T-cell (primary cell): ENCODE measurements at regions not wholly inside any gene's neighbourhood (a gene's known extent, or its start where the extent isn't known, plus 50 kb on each side); places are given as distances from the start of the nearest gene placed in this dataset.

Experiments
- ATAC-seq, 4 experiments: fragments of 200-7000 bp in 3 of 4; fragments of 150-1000 bp in 1 of 4; cut with Tn5 transposase; replicated peaks in 1 of 4; 1 replicate in 3 of 4; 2 replicates in 1 of 4; pipeline ENCODE4 v1.10.0; 2021; ENCODE audit warnings: moderate library complexity in 3 of 4, mild to moderate bottlenecking in 2 of 4, moderate number of reproducible peaks in 1 of 4
- CTCF ChIA-PET, 2 donors: fragments of 300-600 bp; sonication (Branson Sonifier 250); formaldehyde crosslinking; loops; one replicate each; lab custom pipeline; 2022; ENCODE audit warnings: antibody characterized with exemption in 2 of 2; lab: Charles Lee
- POLR2A ChIA-PET, 2 donors: fragments of 300-600 bp; sonication (Branson Sonifier 250); formaldehyde crosslinking; loops; one replicate each; lab custom pipeline; 2022; ENCODE audit warnings: antibody characterized with exemption in 2 of 2; lab: Charles Lee
- DNase-seq, 35 experiments: peaks; one replicate each; pipeline versions ENCODE4 v3.0.0 to v3.0.0-alpha.2; 2013 to 2023
- H3K27ac ChIP-seq: one replicate; pipeline ENCODE4 v1.5.1; 2013; ENCODE audit warnings: low read length
- H3K27me3 ChIP-seq, 2 experiments: replicated peaks in 1 of 2; 1 replicate in 1 of 2; 2 replicates in 1 of 2; pipeline versions ENCODE4 v1.6.1 to v1.7.0; 2013; ENCODE audit warnings: low read length in 1 of 2, mixed read lengths in 1 of 2; ENCODE audit not compliant: control insufficient read depth in 2 of 2, insufficient read depth in 2 of 2; ENCODE audit errors: extremely low read depth in 1 of 2
- H3K36me3 ChIP-seq, 2 donors: 1 replicate in 1 of 2; 2 replicates in 1 of 2; pipeline versions ENCODE4 v1.6.1 to v1.7.0; 2013; ENCODE audit warnings: low read length in 1 of 2; ENCODE audit not compliant: control insufficient read depth in 2 of 2, insufficient read depth in 1 of 2; ENCODE audit errors: extremely low read depth in 1 of 2
- H3K4me1 ChIP-seq, 2 experiments: 1 replicate in 1 of 2; 2 replicates in 1 of 2; pipeline versions ENCODE4 v1.6.1 to v1.7.0; 2013; ENCODE audit warnings: low read length in 2 of 2, mixed read lengths in 1 of 2; ENCODE audit not compliant: insufficient read depth in 2 of 2, control insufficient read depth in 1 of 2; ENCODE audit errors: extremely low read depth in 1 of 2
- H3K4me3 ChIP-seq, 2 donors: 1 replicate in 1 of 2; 2 replicates in 1 of 2; pipeline versions ENCODE4 v1.5.1 to v1.7.0; 2013; ENCODE audit warnings: mild to moderate bottlenecking in 2 of 2, low read length in 1 of 2, moderate library complexity in 1 of 2; ENCODE audit not compliant: control insufficient read depth in 1 of 2; ENCODE audit errors: extremely low read depth in 1 of 2
- H3K9me3 ChIP-seq: 2 replicates; pipeline ENCODE4 v1.7.0; 2013
- H3K27ac Mint-ChIP-seq, 2 donors: one replicate each; pipeline ENCODE4 v1.8.0; 2020 to 2021; ENCODE audit warnings: mild to moderate bottlenecking in 2 of 2, mixed read lengths in 2 of 2
- H3K27me3 Mint-ChIP-seq, 2 donors: one replicate each; pipeline ENCODE4 v1.8.0; 2021 to 2022; ENCODE audit warnings: mixed read lengths in 2 of 2
- H3K36me3 Mint-ChIP-seq: one replicate; pipeline ENCODE4 v1.8.0; 2021; ENCODE audit warnings: mixed read lengths
- H3K4me1 Mint-ChIP-seq, 3 donors: one replicate each; pipeline ENCODE4 v1.8.0; 2020 to 2022; ENCODE audit warnings: mixed read lengths in 3 of 3, mild to moderate bottlenecking in 1 of 3
- H3K4me3 Mint-ChIP-seq, 3 donors: one replicate each; pipeline ENCODE4 v1.8.0; 2020 to 2022; ENCODE audit warnings: mild to moderate bottlenecking in 3 of 3, mixed read lengths in 3 of 3, moderate library complexity in 3 of 3
- H3K9me3 Mint-ChIP-seq, 3 donors: one replicate each; pipeline ENCODE4 v1.8.0; 2020 to 2022; ENCODE audit warnings: mixed read lengths in 3 of 3
- whole genome bisulfite sequencing: methylation state at CpG from one replicate; pipeline ENCODE4 v1.1.5; 2013; ENCODE audit warnings: missing lambda C conversion rate; ENCODE audit not compliant: insufficient coverage; 5-methylcytosine and 5-hydroxymethylcytosine counted together

GRCh38 chr21:41615613-41616012, 107.7 kb upstream of the TMPRSS2 start:
- H3K9me3 Mint-ChIP-seq = no peaks in the 10 kb centered on the region
- no peaks in the 10 kb centered on the region for H3K9me3 ChIP-seq
- ChIA-PET POLR2A (no interaction called here), CTCF (no interaction called here)
- DNase-seq = no peak
- WGBS = no CpG with 5 or more reads among the region's 1 CpG
- H3K4me1 ChIP-seq = no peaks in the 10 kb centered on the region
- H3K36me3 ChIP-seq = no peaks in the 10 kb centered on the region
- no peaks in the 10 kb centered on the region for H3K36me3 Mint-ChIP-seq
- H3K27ac ChIP-seq = no peak overlapping the region
- peaks cover 0 to 4% (median 0%) of the 10 kb centered on the region in 3 donors for H3K4me1 Mint-ChIP-seq
- peaks cover 0 to 43% of the 10 kb centered on the region in 2 experiments for H3K27me3 ChIP-seq
- no peak overlapping the region for H3K4me3 Mint-ChIP-seq
- no peak overlapping the region for H3K4me3 ChIP-seq
- peaks cover 27 to 33% of the 10 kb centered on the region in 2 donors for H3K27me3 Mint-ChIP-seq
- no peak overlapping the region for H3K27ac Mint-ChIP-seq
- ATAC-seq = no peak

- Mint-ChIP-seq H3K4me3 (no peak overlapping the region), H3K9me3 (no peaks in the 10 kb centered on the region), H3K36me3 (no peaks in the 10 kb centered on the region), H3K27me3 (peaks cover 27 to 38% of the 10 kb centered on the region in 2 donors), H3K4me1 (peaks cover 0 to 4% (median 0%) of the 10 kb centered on the region in 3 donors), H3K27ac (no peak overlapping the region)
- no peak for DNase-seq
- no peaks in the 10 kb centered on the region for H3K9me3 ChIP-seq
- no peaks in the 10 kb centered on the region for H3K4me1 ChIP-seq
- no peaks in the 10 kb centered on the region for H3K36me3 ChIP-seq
- ChIA-PET POLR2A (no interaction called here), CTCF (no interaction called here)
- peaks cover 0 to 44% of the 10 kb centered on the region in 2 experiments for H3K27me3 ChIP-seq
- no peak for ATAC-seq
- 58% methylated on average over 2 of the region's 12 CpGs for WGBS
- no peak overlapping the region for H3K4me3 ChIP-seq
- no peak overlapping the region for H3K27ac ChIP-seq
Measured at GRCh38 chr21:41614511-41614910, 106.6 kb upstream of the TMPRSS2 start.

GRCh38 chr21:41613533-41613909, 105.6 kb upstream of the TMPRSS2 start:
- no peaks in the 10 kb centered on the region for H3K4me1 ChIP-seq
- Mint-ChIP-seq H3K36me3 (no peaks in the 10 kb centered on the region), H3K4me1 (peaks cover 0 to 4% (median 0%) of the 10 kb centered on the region in 3 donors), H3K9me3 (no peaks in the 10 kb centered on the region), H3K27ac (no peak overlapping the region), H3K4me3 (no peak overlapping the region), H3K27me3 (peaks cover 27 to 42% of the 10 kb centered on the region in 2 donors)
- 92% methylated on average over 19 of the region's 19 CpGs for WGBS
- ChIA-PET CTCF (no interaction called here), POLR2A (no interaction called here)
- H3K27me3 ChIP-seq = peaks cover 0 to 50% of the 10 kb centered on the region in 2 experiments
- no peak for DNase-seq
- no peaks in the 10 kb centered on the region for H3K36me3 ChIP-seq
- no peak for ATAC-seq
- no peak overlapping the region for H3K27ac ChIP-seq
- no peaks in the 10 kb centered on the region for H3K9me3 ChIP-seq
- no peak overlapping the region for H3K4me3 ChIP-seq

- ATAC-seq (no peak), DNase-seq (peak in 1 of 35 experiments; percentile 19)
- no peaks in the 10 kb centered on the region for H3K9me3 ChIP-seq
- 83% methylated on average over 13 of the region's 21 CpGs for WGBS
- H3K27me3 Mint-ChIP-seq = peaks cover 32 to 48% of the 10 kb centered on the region in 2 donors
- no peak overlapping the region for H3K27ac ChIP-seq
- ChIA-PET POLR2A (no interaction called here), CTCF (no interaction called here)
- no peaks in the 10 kb centered on the region for H3K4me1 ChIP-seq
- H3K27me3 ChIP-seq = peaks cover 0 to 50% of the 10 kb centered on the region in 2 experiments
- no peak overlapping the region for H3K4me3 Mint-ChIP-seq
- H3K36me3 Mint-ChIP-seq = no peaks in the 10 kb centered on the region
- peaks cover 0 to 4% (median 0%) of the 10 kb centered on the region in 3 donors for H3K4me1 Mint-ChIP-seq
- H3K27ac Mint-ChIP-seq = peak overlapping the region in 1 of 2 donors; percentile 19
- no peak overlapping the region for H3K4me3 ChIP-seq
- no peaks in the 10 kb centered on the region for H3K36me3 ChIP-seq
- H3K9me3 Mint-ChIP-seq = no peaks in the 10 kb centered on the region
Measured at GRCh38 chr21:41612674-41613532, 104.9 kb upstream of the TMPRSS2 start.

- H3K36me3 ChIP-seq = no peaks in the 10 kb centered on the region
- Mint-ChIP-seq H3K4me3 (no peak overlapping the region), H3K27me3 (peaks cover 34 to 49% of the 10 kb centered on the region in 2 donors), H3K9me3 (no peaks in the 10 kb centered on the region), H3K4me1 (peaks cover 0 to 4% (median 0%) of the 10 kb centered on the region in 3 donors), H3K27ac (no peak overlapping the region), H3K36me3 (no peaks in the 10 kb centered on the region)
- H3K4me1 ChIP-seq = no peaks in the 10 kb centered on the region
- H3K27me3 ChIP-seq = peaks cover 0 to 50% of the 10 kb centered on the region in 2 experiments
- H3K9me3 ChIP-seq = no peaks in the 10 kb centered on the region
- no peak overlapping the region for H3K4me3 ChIP-seq
- 24% methylated on average over 5 of the region's 10 CpGs for WGBS
- ATAC-seq (no peak), DNase-seq (no peak)
- ChIA-PET CTCF (no interaction called here), POLR2A (no interaction called here)
- no peak overlapping the region for H3K27ac ChIP-seq
Measured at GRCh38 chr21:41611966-41612606, 104.1 kb upstream of the TMPRSS2 start.

GRCh38 chr21:41611441-41611840, 103.5 kb upstream of the TMPRSS2 start:
- no peaks in the 10 kb centered on the region for H3K9me3 Mint-ChIP-seq
- H3K27ac Mint-ChIP-seq = no peak overlapping the region
- H3K27ac ChIP-seq = no peak overlapping the region
- CTCF ChIA-PET = no interaction called here
- peaks cover 0 to 52% of the 10 kb centered on the region in 2 experiments for H3K27me3 ChIP-seq
- peaks cover 0 to 4% (median 0%) of the 10 kb centered on the region in 3 donors for H3K4me1 Mint-ChIP-seq
- H3K36me3 ChIP-seq = no peaks in the 10 kb centered on the region
- no peak overlapping the region for H3K4me3 ChIP-seq
- peaks cover 39 to 55% of the 10 kb centered on the region in 2 donors for H3K27me3 Mint-ChIP-seq
- H3K4me3 Mint-ChIP-seq = no peak overlapping the region
- H3K4me1 ChIP-seq = no peaks in the 10 kb centered on the region
- H3K9me3 ChIP-seq = no peaks in the 10 kb centered on the region
- WGBS = no CpG with 5 or more reads among the region's 5 CpGs
- DNase-seq (no peak), ATAC-seq (no peak)
- POLR2A ChIA-PET = no interaction called here
- H3K36me3 Mint-ChIP-seq = no peaks in the 10 kb centered on the region
